GM04504 (cell line): ENCODE measurements at regions not wholly inside any gene's neighbourhood (a gene's known extent, or its start where the extent isn't known, plus 50 kb on each side); places are given as distances from the start of the nearest gene placed in this dataset.

Experiments
- DNase-seq: peaks from one replicate; pipeline ENCODE4 v3.0.0-alpha.2; 2012; ENCODE audit warnings: low read depth

- no peak for DNase-seq
Observed at GRCh38 chr2:200725596-200725995, 86.1 kb upstream of the BZW1 start.

GRCh38 chr2:200728630-200729029 is 83.1 kb upstream of the BZW1 start:
- DNase-seq: no peak

DNA sequence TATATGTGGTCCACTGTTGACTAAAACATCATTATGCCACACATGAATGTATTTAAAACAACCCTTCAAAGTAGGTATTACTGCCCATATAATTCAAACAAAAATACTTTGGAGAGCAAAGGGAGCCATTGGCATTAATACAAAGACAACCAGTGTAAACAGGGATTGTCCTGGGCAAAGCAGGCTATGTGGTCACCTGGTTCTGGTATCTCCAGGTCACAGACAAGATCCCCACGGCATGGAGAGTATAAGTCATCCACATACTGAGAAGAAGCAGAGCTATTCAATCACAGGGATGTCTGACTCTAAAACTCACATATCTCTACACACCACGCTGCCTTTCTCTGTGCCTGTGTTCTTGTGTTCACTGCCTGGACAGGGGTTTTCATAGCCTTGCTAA is 81.4 kb upstream of the BZW1 start:
- no peak for DNase-seq

DNA sequence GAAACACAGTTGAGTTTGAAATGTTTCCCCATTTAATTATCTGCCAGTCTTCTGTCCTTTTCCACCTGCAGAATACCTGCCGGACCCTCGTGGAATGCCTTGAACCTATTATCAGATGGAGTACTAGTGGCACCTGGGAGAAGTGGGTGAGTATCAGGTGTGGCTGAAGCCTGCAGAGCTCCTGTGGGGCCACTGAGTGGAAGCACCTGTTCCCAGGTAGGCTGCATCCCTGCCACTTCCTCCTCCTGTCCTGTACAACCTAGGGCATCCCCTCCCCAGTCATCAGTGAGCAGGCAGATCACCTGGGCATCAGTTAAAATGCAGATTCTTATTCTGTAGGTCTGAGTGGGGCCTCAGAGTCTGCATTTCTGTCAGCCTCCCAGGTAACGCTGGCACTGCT is 80.8 kb upstream of the BZW1 start:
- no peak for DNase-seq

GRCh38 chr2:200732866-200733265 is 78.8 kb upstream of the BZW1 start:
- DNase-seq: no peak

- DNase-seq: no peak
Observed at GRCh38 chr2:200733713-200734198, 78.0 kb upstream of the BZW1 start.

GRCh38 chr2:200735061-200735460 is 76.6 kb upstream of the BZW1 start:
- no peak for DNase-seq

DNA sequence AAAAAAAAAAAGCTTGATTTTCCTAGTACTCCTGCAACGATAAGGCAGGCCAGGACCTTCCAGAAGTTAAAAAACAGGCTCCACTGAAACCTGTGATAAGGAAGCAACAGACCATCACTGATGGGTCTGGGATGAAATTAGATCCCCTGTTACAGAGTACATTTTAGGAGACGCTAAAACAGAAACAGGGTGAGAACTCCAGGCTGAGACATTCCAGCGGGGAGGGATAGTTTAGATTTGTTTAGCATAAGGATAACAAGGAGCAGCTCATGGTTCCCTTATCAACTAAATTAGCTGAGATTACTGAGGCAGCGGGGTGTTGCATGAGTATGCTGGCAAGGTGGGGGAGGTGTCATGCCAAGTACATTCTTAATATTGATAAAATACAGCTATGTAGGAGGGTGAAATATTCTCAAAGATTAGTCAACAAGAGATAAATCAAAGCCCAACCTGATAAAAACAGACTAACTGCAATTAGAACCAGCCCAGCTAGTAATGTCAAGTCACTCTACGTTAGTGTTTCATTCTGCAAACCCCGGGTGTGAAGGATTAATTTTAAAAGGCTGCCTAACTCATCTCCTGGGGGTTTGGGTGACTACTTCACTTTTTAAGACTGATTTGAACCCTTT is 75.0 kb upstream of the BZW1 start:
- no peak for DNase-seq

GRCh38 chr2:200737585-200737984 is 74.1 kb upstream of the BZW1 start:
- DNase-seq: no peak

GRCh38 chr2:200738590-200738989 is 73.1 kb upstream of the BZW1 start:
- no peak for DNase-seq

DNA sequence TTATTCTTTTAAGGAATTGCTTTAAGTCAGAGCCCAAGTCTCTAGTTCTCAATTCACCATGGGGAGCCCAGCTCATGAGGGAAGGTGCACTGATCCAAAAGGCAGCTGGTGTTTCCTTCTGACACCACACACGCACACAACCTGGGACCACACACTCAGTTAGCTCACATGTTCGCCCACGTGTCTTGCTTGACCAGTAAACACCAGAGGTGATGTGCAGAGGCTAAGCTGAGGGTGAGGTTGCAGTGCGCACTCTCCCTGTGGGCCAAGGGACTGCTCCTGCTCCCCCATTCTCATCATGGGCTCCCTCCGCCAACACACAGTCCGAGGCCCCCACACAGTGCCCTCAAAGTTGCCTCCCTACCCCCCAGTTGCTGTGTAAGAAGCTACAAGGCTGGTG is 70.8 kb upstream of the BZW1 start:
- DNase-seq: no peak

GRCh38 chr2:200741468-200742202 is 70.1 kb upstream of the BZW1 start:
- DNase-seq: no peak

DNA sequence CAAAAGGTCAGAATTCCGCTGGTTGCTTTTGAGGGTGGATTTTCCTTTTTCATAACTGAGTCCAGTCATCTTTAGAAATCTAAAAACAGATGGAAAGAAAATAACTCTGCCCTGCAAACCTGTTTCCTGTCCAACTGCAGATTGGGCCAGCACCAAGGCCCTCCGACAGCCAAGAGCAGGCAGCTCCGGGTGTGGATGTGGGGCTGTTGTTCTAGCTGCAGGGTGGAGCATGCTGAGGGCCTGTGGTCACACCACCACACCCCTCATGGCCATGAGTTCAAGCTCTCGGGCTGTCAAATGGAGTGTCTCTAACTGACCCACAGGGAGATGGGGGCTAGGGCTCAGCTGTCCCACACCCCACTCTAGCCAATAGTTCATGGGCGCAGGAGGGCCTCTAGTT is 69.3 kb upstream of the BZW1 start:
- no peak for DNase-seq

- no peak for DNase-seq
Observed at GRCh38 chr2:200743042-200743676, 68.6 kb upstream of the BZW1 start.

- no peak for DNase-seq
Observed at GRCh38 chr2:200744201-200744602, 67.5 kb upstream of the BZW1 start.

- DNase-seq: no peak
Observed at GRCh38 chr2:200746301-200746700, 65.4 kb upstream of the BZW1 start.

DNA sequence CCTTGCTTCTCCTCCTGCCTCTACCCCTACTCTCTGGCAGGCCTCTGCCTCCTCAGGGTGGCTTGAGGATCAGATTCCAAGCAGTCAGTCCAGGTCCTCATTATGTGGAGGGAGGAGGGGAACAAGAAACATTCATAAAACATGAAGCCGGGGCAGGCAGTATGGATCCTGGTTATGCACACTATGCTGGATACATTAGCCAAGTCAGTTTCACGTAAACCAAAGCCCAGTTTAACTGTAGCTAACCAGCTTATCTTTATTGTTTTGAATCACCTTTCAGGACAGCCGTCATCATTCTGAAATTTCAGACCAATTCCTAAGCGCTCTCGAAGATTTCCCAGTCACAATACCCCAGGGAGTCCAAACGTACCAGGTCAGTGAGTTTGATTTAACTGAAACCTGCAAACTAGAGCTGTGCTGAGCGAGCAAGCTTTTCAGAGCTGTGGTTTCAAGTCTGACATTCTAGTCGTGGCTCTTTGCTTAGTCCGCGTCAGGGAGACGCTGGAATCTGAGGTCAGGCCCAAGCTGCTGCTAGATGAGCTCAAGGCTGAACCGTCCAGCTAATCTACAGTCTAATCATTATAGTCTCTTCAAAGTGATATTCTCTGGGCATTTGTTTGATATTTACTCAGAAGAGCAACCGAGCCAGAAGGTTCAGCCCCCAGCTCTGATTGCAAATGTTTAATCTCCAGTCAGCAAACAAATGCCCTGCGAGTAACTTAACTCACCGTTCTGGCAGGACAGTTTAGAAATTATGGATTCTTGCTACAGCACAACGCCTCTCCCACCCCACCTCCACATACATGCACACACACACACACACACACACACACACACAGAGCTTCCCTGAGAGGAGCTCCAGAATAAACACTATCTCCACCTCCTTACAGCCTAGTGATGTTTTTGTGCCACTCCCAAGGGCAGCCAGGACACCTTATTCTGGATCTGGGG is 63.8 kb upstream of the BZW1 start:
- DNase-seq: no peak

- no peak for DNase-seq
Observed at GRCh38 chr2:200748779-200749178, 62.9 kb upstream of the BZW1 start.

- DNase-seq: no peak
Observed at GRCh38 chr2:200749631-200750322, 61.9 kb upstream of the BZW1 start.

DNA sequence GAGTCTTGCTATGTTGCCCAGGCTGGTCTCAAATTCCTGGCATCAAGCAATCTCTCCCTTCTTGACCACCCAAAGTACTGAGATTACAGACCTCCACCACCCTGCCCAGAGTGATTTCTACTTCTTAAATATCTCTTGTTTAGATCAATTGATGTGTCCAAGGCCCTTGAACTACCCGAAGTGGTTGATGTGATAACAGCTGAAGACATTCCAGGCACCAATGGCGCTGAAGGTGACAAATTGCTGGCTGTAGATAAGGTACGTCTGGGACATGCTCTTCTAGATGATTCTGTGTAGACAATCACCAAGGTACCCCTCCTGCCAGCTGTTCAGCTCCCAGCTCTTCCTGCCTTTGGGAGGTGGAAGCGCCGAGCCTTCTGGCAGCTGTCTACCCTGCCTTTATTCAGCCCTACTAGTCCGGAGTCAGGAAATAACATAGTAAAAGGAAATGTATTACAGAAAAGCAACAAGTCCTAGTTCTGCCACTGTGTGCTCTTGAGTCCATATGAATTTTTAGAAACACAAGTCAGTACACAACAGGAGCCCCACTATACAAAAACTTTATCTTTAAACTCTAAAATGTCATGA is 61.3 kb upstream of the BZW1 start:
- no peak for DNase-seq

- no peak for DNase-seq
Observed at GRCh38 chr2:200751786-200752185, 59.9 kb upstream of the BZW1 start.
